ENCODE measurements at regions not wholly inside any gene's neighbourhood (a gene's known extent, or its start where the extent isn't known, plus 50 kb on each side); places are given as distances from the start of the nearest gene placed in this dataset.
"Not testable (repeated sequence)": the region's sequence is repeated elsewhere in the genome, so short reads cannot be mapped to it uniquely, and the experiment has no call there.

GRCh38 chr2:239722760-239723470, 302.2 kb downstream of the NDUFA10 start:
- no peak overlapping the region for H3K4me3 Mint-ChIP-seq
- no peaks in the 10 kb centered on the region for H3K4me1 Mint-ChIP-seq (ENCODE audit: low read depth)
- no peaks in the 10 kb centered on the region for H3K36me3 Mint-ChIP-seq
- H3K9me3 Mint-ChIP-seq (ENCODE audit: low read depth): no peaks in the 10 kb centered on the region
- no peaks in the 10 kb centered on the region for H3K27me3 Mint-ChIP-seq
- no peak overlapping the region for H3K27ac Mint-ChIP-seq

- Mint-ChIP-seq H3K4me3 (no peak overlapping the region), H3K36me3 (no peaks in the 10 kb centered on the region), H3K4me1 (ENCODE audit: low read depth) (no peaks in the 10 kb centered on the region), H3K27ac (no peak overlapping the region), H3K9me3 (ENCODE audit: low read depth) (no peaks in the 10 kb centered on the region), H3K27me3 (no peaks in the 10 kb centered on the region)
Measured at GRCh38 chr2:239721991-239722759, 303.0 kb downstream of the NDUFA10 start.

- Mint-ChIP-seq H3K9me3 (ENCODE audit: low read depth) (no peaks in the 10 kb centered on the region), H3K36me3 (no peaks in the 10 kb centered on the region), H3K4me1 (ENCODE audit: low read depth) (no peaks in the 10 kb centered on the region), H3K27me3 (no peaks in the 10 kb centered on the region), H3K4me3 (no peak overlapping the region), H3K27ac (no peak overlapping the region)
Measured at GRCh38 chr2:239721531-239721930, 303.6 kb downstream of the NDUFA10 start.

GRCh38 chr2:239720361-239721360, 304.5 kb downstream of the NDUFA10 start:
- Mint-ChIP-seq H3K9me3 (ENCODE audit: low read depth) (no peaks in the 10 kb centered on the region), H3K27me3 (no peaks in the 10 kb centered on the region), H3K36me3 (no peaks in the 10 kb centered on the region), H3K4me1 (ENCODE audit: low read depth) (no peaks in the 10 kb centered on the region), H3K4me3 (no peak overlapping the region), H3K27ac (no peak overlapping the region)

- Mint-ChIP-seq H3K9me3 (ENCODE audit: low read depth) (no peaks in the 10 kb centered on the region), H3K36me3 (no peaks in the 10 kb centered on the region), H3K27me3 (no peaks in the 10 kb centered on the region), H3K4me1 (ENCODE audit: low read depth) (no peaks in the 10 kb centered on the region), H3K4me3 (no peak overlapping the region), H3K27ac (no peak overlapping the region)
Measured at GRCh38 chr2:239719791-239720360, 305.3 kb downstream of the NDUFA10 start.

GRCh38 chr2:239718991-239719390, 306.2 kb downstream of the NDUFA10 start:
- H3K27ac Mint-ChIP-seq; H3K27me3 Mint-ChIP-seq; H3K4me1 Mint-ChIP-seq (ENCODE audit: low read depth); H3K4me3 Mint-ChIP-seq; H3K9me3 Mint-ChIP-seq (ENCODE audit: low read depth); H3K36me3 Mint-ChIP-seq: not testable (repeated sequence)

- H3K4me1 Mint-ChIP-seq (ENCODE audit: low read depth): no peaks in the 10 kb centered on the region
- H3K27ac Mint-ChIP-seq: no peak overlapping the region
- peaks cover 10% of the 10 kb centered on the region for H3K9me3 Mint-ChIP-seq (ENCODE audit: low read depth)
- H3K4me3 Mint-ChIP-seq: no peak overlapping the region
- H3K36me3 Mint-ChIP-seq: peaks cover 4% of the 10 kb centered on the region
- peaks cover 3% of the 10 kb centered on the region for H3K27me3 Mint-ChIP-seq
Measured at GRCh38 chr2:239717706-239718105, 307.4 kb downstream of the NDUFA10 start.

GRCh38 chr2:239717319-239717675, 307.8 kb downstream of the NDUFA10 start:
- Mint-ChIP-seq H3K27ac (no peak overlapping the region), H3K4me1 (ENCODE audit: low read depth) (no peaks in the 10 kb centered on the region), H3K36me3 (peaks cover 6% of the 10 kb centered on the region), H3K27me3 (peaks cover 5% of the 10 kb centered on the region), H3K4me3 (no peak overlapping the region), H3K9me3 (ENCODE audit: low read depth) (peaks cover 10% of the 10 kb centered on the region)

- H3K9me3 Mint-ChIP-seq (ENCODE audit: low read depth): peaks cover 10% of the 10 kb centered on the region
- peaks cover 5% of the 10 kb centered on the region for H3K27me3 Mint-ChIP-seq
- peaks cover 6% of the 10 kb centered on the region for H3K36me3 Mint-ChIP-seq
- no peak overlapping the region for H3K27ac Mint-ChIP-seq
- H3K4me3 Mint-ChIP-seq: no peak overlapping the region
- H3K4me1 Mint-ChIP-seq (ENCODE audit: low read depth): no peaks in the 10 kb centered on the region
Measured at GRCh38 chr2:239716536-239717318, 308.4 kb downstream of the NDUFA10 start.

- Mint-ChIP-seq H3K4me3 (no peak overlapping the region), H3K36me3 (peaks cover 6% of the 10 kb centered on the region), H3K27me3 (peaks cover 11% of the 10 kb centered on the region), H3K9me3 (ENCODE audit: low read depth) (peaks cover 10% of the 10 kb centered on the region), H3K27ac (no peak overlapping the region), H3K4me1 (ENCODE audit: low read depth) (no peaks in the 10 kb centered on the region)
Measured at GRCh38 chr2:239716009-239716408, 309.1 kb downstream of the NDUFA10 start.

- Mint-ChIP-seq H3K4me3 (no peak overlapping the region), H3K27ac (no peak overlapping the region), H3K36me3 (peaks cover 6% of the 10 kb centered on the region), H3K4me1 (ENCODE audit: low read depth) (no peaks in the 10 kb centered on the region), H3K9me3 (ENCODE audit: low read depth) (peaks cover 10% of the 10 kb centered on the region), H3K27me3 (peaks cover 11% of the 10 kb centered on the region)
Measured at GRCh38 chr2:239715606-239716005, 309.5 kb downstream of the NDUFA10 start.

- Mint-ChIP-seq H3K4me1 (ENCODE audit: low read depth) (no peaks in the 10 kb centered on the region), H3K4me3 (no peak overlapping the region), H3K27me3 (peaks cover 11% of the 10 kb centered on the region), H3K27ac (no peak overlapping the region), H3K9me3 (ENCODE audit: low read depth) (peaks cover 10% of the 10 kb centered on the region), H3K36me3 (peaks cover 6% of the 10 kb centered on the region)
Measured at GRCh38 chr2:239715202-239715601, 309.9 kb downstream of the NDUFA10 start.

GRCh38 chr2:239714116-239714515, 311.0 kb downstream of the NDUFA10 start:
- peaks cover 6% of the 10 kb centered on the region for H3K36me3 Mint-ChIP-seq
- no peak overlapping the region for H3K27ac Mint-ChIP-seq
- peaks cover 10% of the 10 kb centered on the region for H3K9me3 Mint-ChIP-seq (ENCODE audit: low read depth)

GRCh38 chr2:239712755-239713154, 311.9 kb upstream of the HDAC4 start:
- Mint-ChIP-seq H3K27me3 (peaks cover 11% of the 10 kb centered on the region), H3K9me3 (ENCODE audit: low read depth) (peaks cover 10% of the 10 kb centered on the region), H3K4me3 (no peak overlapping the region), H3K4me1 (ENCODE audit: low read depth) (no peaks in the 10 kb centered on the region), H3K27ac (no peak overlapping the region), H3K36me3 (peaks cover 6% of the 10 kb centered on the region)

More at GRCh38 chr2:239714116-239714515, 311.0 kb downstream of the NDUFA10 start:
- H3K4me1 Mint-ChIP-seq (ENCODE audit: low read depth): no peaks in the 10 kb centered on the region
- peaks cover 11% of the 10 kb centered on the region for H3K27me3 Mint-ChIP-seq
- no peak overlapping the region for H3K4me3 Mint-ChIP-seq
